ENCODE measurements at regions not wholly inside any gene's neighbourhood (a gene's known extent, or its start where the extent isn't known, plus 50 kb on each side); places are given as distances from the start of the nearest gene placed in this dataset.

DNA sequence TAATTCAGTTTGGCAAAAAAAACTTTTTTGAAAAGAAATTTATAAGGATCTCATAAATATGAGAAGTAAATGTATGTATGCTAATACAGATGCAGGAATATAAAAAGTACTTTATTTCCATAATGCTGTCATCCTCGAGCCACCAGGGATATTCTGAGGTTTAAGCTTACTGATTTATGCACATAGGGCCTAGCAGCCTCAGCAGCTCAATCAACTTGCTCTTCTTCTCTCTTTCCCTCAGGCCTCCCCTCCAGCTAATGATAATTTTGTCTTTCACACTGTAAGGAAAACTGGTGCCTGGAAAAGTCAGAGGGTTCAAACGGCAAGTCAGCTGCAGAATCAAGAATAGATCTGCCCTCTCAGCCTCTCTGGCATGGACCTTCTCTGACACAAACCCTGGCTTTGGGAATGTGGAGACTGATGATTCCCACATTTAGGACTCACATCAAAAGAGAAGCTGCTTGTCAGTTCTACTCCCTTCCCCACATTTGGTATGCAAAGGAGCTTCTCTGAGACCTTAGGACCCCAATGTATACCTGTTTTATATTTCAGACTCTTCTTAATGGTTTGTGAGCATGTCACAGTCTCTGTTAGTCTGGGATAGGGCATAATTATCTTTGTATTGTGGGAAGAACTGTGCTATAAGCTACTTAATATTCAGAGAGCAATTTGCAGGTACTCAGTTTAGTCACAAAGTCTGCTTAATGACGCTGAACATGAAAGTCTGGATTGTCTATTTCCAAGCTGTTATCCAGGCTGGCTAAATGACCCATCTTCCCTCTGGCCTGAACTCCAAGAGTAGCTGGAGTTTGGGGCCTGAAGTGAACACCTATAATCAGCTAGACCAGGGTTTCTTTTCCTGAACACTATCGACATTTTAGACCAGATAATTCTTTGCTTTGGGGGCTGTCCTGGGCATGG lies 52.1 kb upstream of the DIPK1A start:
- FAIRE-seq: no peak

DNA sequence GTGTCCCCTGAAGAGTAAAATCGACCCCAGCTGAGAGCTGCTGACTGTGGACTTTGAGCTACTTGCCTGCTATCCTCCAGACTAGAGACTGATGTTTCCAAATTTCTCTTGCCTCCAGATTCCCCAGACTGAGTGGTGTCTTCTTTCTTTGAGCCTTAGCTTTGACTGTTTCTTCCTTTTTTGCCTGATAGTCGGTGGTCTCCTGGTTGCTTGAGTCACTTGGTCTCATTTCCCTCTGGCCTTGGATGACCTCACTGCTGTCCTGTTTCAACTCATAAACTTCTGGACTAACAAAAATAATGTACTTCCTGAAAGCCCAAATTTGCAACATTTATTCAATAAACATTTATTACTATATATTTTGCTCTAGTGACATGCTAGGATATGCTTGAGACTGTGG lies 52.9 kb upstream of the DIPK1A start:
- no peak for FAIRE-seq

- FAIRE-seq: no peak
Measured at GRCh38 chr1:93015590-93015989, 54.3 kb upstream of the DIPK1A start.

DNA sequence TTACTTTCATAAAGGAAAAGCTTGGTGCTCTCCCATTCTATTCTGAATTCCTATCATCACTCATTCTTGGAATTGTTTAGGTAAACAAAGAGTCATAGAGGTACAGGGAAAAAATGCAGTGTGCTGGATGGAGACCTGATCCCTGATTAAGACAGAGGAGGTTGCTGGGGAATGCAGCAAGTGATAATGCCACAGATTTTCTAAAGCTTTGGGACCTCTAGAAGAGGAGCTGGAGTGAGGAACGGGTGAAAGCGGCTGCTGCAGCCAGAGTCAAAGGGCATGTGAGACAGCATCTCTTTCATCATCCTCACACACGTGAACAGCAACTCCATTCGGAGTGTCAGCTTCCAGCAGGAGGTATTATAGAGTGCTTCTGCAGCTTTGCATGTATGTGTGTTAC lies 54.9 kb upstream of the DIPK1A start:
- FAIRE-seq: no peak

DNA sequence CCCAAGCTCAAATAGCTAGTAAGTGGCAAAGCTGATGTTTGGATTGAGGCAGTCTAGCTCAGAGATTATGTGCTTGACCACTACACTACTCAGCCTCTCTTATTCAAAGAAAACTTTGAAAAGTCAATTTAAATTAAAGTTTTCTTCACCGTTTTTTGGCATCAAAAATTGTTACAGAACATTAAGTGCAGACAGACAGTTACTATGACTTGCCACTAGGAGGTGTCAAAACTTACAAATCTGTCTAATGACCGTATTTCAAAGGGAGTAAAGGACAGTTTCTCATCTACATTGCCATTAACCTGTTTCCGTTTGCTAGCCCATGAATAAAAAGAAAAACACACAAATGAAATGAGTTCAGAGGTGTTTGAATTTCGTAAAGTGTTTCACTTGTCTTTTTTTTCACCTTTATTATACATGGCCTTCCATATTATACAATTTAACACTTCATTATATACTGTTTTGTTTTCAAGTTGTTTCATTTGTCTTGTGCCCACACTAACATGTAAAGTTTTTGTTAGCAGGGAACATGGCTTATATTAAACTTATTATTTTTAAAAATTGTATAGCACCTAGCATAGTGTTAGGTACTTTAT lies 57.4 kb upstream of the MTF2 start:
- peak; percentile 92 for FAIRE-seq

DNA sequence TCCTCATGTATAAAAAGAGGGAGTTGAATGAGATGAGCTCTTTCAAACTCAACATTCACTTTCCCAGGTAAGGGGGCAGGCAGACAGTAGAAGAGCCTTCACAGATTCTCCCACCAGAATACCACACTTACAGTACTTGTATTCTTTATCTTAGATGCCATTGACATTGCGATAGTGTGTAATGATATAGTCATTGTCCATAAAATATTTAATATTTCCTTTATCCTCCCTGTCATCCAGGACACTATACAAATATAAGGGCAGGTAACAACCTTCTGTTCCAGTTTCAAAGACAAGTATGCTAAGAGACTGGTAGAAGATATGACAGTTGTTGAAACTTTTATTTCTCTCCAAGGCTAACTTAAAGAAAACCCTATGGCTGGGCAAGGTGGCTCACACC lies 56.5 kb upstream of the MTF2 start:
- FAIRE-seq: no peak

DNA sequence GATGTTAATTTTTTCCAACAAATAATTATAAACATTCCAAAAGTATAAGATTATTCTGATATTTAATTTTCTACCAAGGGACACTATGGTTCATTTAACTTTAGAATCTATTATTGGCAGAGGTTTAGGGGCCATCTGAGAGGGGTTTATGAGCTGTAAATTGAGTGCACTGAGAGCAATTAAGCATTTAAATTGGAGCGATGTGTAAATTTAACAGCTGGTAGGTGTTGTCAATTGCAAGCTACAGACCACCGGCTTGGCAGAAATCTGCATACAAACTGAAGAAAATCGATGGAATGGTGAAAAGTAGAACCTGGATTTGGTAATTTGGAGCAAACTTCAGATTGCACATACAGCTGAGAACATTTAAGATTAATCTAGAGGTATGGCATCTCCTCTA lies 55.8 kb upstream of the MTF2 start:
- no peak for FAIRE-seq

DNA sequence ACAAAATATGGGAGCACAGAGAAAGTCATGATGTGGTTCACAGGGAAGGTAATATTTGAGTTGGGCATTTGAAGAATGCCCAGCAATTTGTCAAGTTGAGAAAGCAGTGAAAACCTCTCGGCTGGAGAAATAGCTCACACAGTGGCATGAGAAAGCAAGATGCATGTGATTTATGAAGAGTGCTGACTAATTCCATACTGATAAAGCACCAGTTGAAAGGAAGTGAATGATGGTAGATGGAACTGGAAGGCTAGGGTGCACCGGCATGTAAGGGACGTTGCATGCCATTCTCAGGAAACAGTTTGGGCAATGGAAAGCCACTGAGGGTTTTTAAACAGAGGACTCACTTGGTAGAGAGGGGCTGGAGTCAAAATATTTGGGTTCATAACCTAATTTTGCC lies 53.5 kb upstream of the MTF2 start:
- no peak for FAIRE-seq

DNA sequence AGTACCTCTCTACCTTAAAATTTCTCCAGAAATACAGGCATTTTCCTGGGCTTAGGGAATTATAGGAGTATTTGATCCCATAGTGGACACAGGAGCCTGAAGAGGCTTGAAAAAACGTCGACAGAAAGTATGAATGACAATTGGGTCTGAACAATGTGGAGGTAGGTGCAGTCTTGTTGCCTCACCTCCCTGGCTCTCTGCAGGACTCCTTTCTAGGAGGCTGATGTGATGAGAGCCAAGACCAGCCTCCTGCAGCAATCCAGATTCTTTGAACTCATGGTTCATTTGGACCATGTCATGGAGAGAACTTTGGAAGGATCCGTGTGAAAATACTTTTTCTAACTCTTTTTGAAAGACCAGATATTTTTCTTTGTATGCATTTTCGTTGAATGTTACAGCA lies 50.5 kb upstream of the MTF2 start:
- FAIRE-seq: no peak
